PC-9 (cell line): ENCODE measurements at regions not wholly inside any gene's neighbourhood (a gene's known extent, or its start where the extent isn't known, plus 50 kb on each side); places are given as distances from the start of the nearest gene placed in this dataset.

ENCODE experiments used
- BruUV-seq: library from RNA; stranded (reverse); fragments of 400-500 nt; replicated peaks from 2 replicates; lab custom pipeline; 2021; lab: Mats Ljungman, UMichigan
- CTCF ChIA-PET: fragments of 300-600 bp; sonication (Branson Sonifier 250); formaldehyde crosslinking; loops from one replicate; lab custom pipeline; 2022; ENCODE audit warnings: antibody characterized with exemption; lab: Charles Lee
- POLR2A ChIA-PET: fragments of 300-600 bp; sonication (Branson Sonifier 250); formaldehyde crosslinking; loops from one replicate; lab custom pipeline; 2022; ENCODE audit warnings: antibody characterized with exemption; ENCODE audit not compliant: unreplicated experiment; lab: Charles Lee
- DNase-seq, 2 experiments: peaks; one replicate each; pipeline versions ENCODE4 v3.0.0 to v3.0.0-alpha.2; 2015 to 2022; ENCODE audit warnings: mixed read lengths in 1 of 2
- H2AFZ ChIP-seq: fragments of 200-600 bp; sonication (generic); 2 replicates; pipeline ENCODE4 v1.8.1; 2017; ENCODE audit warnings: antibody characterized with exemption
- H3F3A ChIP-seq: fragments of 200-600 bp; sonication (generic); 2 replicates; pipeline ENCODE4 v1.8.1; 2017; ENCODE audit warnings: antibody characterized with exemption, mild to moderate bottlenecking, low read depth; ENCODE audit not compliant: insufficient read depth
- H3K27ac ChIP-seq: fragments of 200-600 bp; sonication (generic); 2 replicates; pipeline ENCODE4 v1.6.1; 2016; ENCODE audit warnings: mixed run types
- H3K27me3 ChIP-seq: fragments of 200-600 bp; sonication (generic); 2 replicates; pipeline ENCODE4 v1.6.1; 2016; ENCODE audit warnings: low read depth, mixed run types; ENCODE audit not compliant: insufficient read depth
- H3K36me3 ChIP-seq: fragments of 200-600 bp; sonication (generic); 2 replicates; pipeline ENCODE4 v1.6.1; 2016; ENCODE audit warnings: low read depth, mixed run types
- H3K4me1 ChIP-seq: fragments of 200-600 bp; sonication (generic); replicated peaks from 2 replicates; pipeline ENCODE4 v1.6.1; 2016; ENCODE audit warnings: mixed run types; ENCODE audit not compliant: insufficient read depth
- H3K4me2 ChIP-seq: fragments of 200-600 bp; sonication (generic); 2 replicates; pipeline ENCODE4 v1.6.1; 2017; ENCODE audit warnings: mixed run types
- H3K4me3 ChIP-seq: fragments of 200-600 bp; sonication (generic); 2 replicates; pipeline ENCODE4 v1.6.1; 2016; ENCODE audit warnings: mixed run types
- H3K79me2 ChIP-seq: fragments of 200-600 bp; sonication (generic); 2 replicates; pipeline ENCODE4 v1.6.1; 2017; ENCODE audit warnings: low read depth, mixed run types
- H3K9me2 ChIP-seq: fragments of 200-600 bp; sonication (generic); 2 replicates; pipeline ENCODE4 v1.8.1; 2017; ENCODE audit warnings: mild to moderate bottlenecking; ENCODE audit not compliant: insufficient read depth
- H3K9me3 ChIP-seq: fragments of 200-600 bp; sonication (generic); 2 replicates; pipeline ENCODE4 v1.8.1; 2016; ENCODE audit warnings: low read depth; ENCODE audit not compliant: insufficient read depth
- H4K20me1 ChIP-seq: fragments of 200-600 bp; sonication (generic); 2 replicates; pipeline ENCODE4 v1.8.1; 2017; ENCODE audit not compliant: insufficient read depth
- EZH2 ChIP-seq: fragments of 200-600 bp; sonication (generic); IDR thresholded peaks from 2 replicates; pipeline ENCODE4 v1.8.0; 2017; ENCODE audit warnings: antibody characterized with exemption, low read depth
- intact Hi-C: fragments of 100-400 bp; cut with micrococcal nuclease; formaldehyde crosslinking; loops from one replicate; pipeline ENCODE4 v1.10.0; 2022; ENCODE audit not compliant: unreplicated experiment
- TF ChIP-seq, protein P1 (sequence below): fragments of 200-600 bp; sonication (generic); conservative IDR thresholded peaks from 2 replicates; pipeline ENCODE4 v1.6.1; 2017; ENCODE audit warnings: mixed run types, antibody characterized with exemption, mild to moderate bottlenecking, moderate library complexity

DNA sequence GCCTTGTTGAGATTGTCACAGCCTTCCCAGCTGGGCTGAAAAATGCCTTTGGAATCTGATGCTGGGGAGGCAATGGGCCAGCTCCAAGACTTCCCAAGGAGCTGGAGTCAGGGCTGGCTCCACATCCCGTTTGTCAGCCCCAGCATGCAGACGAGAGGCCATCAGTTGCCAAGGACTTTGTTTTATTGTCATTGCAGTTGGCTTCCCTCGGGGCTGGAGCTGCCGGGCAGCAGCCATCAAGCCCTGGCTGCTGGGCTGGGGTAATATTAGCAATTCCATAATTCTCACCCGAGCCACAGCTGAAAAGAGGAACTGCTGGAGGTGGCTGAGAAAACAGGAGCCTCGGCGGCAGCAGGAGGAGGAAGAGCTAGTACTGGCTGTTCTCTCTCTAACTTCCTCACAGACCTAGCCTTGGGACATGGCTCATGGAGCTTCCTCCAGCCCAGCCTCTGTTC lies 182.5 kb downstream of the CDC5L start:
- no peaks in the 10 kb centered on the region for H3F3A ChIP-seq
- H3K27me3 ChIP-seq, result no peaks in the 10 kb centered on the region
- DNase-seq, result no peak
- H3K4me1 ChIP-seq, result no peaks in the 10 kb centered on the region
- TF ChIP-seq, protein P1, sequence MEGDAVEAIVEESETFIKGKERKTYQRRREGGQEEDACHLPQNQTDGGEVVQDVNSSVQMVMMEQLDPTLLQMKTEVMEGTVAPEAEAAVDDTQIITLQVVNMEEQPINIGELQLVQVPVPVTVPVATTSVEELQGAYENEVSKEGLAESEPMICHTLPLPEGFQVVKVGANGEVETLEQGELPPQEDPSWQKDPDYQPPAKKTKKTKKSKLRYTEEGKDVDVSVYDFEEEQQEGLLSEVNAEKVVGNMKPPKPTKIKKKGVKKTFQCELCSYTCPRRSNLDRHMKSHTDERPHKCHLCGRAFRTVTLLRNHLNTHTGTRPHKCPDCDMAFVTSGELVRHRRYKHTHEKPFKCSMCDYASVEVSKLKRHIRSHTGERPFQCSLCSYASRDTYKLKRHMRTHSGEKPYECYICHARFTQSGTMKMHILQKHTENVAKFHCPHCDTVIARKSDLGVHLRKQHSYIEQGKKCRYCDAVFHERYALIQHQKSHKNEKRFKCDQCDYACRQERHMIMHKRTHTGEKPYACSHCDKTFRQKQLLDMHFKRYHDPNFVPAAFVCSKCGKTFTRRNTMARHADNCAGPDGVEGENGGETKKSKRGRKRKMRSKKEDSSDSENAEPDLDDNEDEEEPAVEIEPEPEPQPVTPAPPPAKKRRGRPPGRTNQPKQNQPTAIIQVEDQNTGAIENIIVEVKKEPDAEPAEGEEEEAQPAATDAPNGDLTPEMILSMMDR, result no peak
- no peak for TF ChIP-seq EZH2
- no peak overlapping the region for H3K4me3 ChIP-seq
- no peak overlapping the region for H3K27ac ChIP-seq
- H3K9me3 ChIP-seq, result no peaks in the 10 kb centered on the region
- no peaks in the 10 kb centered on the region for H3K9me2 ChIP-seq
- H3K79me2 ChIP-seq, result no peaks in the 10 kb centered on the region
- H3K4me2 ChIP-seq, result no peak overlapping the region
- BruUV-seq, result no TSS peak
- POLR2A ChIA-PET, result interaction anchor here (0.7 kb wide), 1 partner anchor 10 kb away, joined by 6 read pairs; no protein-coding TSS in a partner anchor
- H3K36me3 ChIP-seq, result no peaks in the 10 kb centered on the region
- no peak overlapping the region for H2AFZ ChIP-seq
- CTCF ChIA-PET, result no interaction called here
- intact Hi-C loops, result no loop called here
- no peaks in the 10 kb centered on the region for H4K20me1 ChIP-seq

DNA sequence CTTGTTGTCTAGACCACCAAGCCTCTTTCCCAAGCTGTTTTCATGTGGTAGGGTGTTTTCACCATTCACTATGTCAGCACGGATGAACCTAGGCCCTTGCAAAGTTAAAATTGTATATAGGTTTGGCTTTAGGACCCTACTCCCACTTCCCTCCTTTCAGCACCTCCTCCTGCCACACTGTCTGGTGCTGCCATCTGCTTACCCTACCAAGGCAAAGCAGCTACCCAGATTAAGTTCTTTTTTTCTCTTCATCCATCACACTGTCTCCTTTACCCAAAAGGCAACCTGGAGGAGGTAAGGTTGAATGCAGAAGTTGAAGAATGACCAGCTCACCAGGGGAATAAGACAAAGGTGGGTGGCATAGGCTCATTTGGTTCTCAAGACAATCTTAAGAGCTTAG lies 184.0 kb downstream of the CDC5L start:
- no peak overlapping the region for H2AFZ ChIP-seq
- H4K20me1 ChIP-seq, result no peaks in the 10 kb centered on the region
- no TSS peak for BruUV-seq
- CTCF ChIA-PET, result interaction anchor here (0.6 kb wide), 1 partner anchor 819 kb away, joined by 3 read pairs; no protein-coding TSS in a partner anchor
- H3K4me1 ChIP-seq, result no peaks in the 10 kb centered on the region
- TF ChIP-seq, protein P1, result no peak
- DNase-seq, result no peak
- no peak overlapping the region for H3K4me2 ChIP-seq
- H3K27ac ChIP-seq, result no peak overlapping the region
- H3K79me2 ChIP-seq, result no peaks in the 10 kb centered on the region
- no peaks in the 10 kb centered on the region for H3K9me3 ChIP-seq
- intact Hi-C loops, result no loop called here
- POLR2A ChIA-PET, result no interaction called here
- H3K9me2 ChIP-seq, result no peaks in the 10 kb centered on the region
- H3F3A ChIP-seq, result no peaks in the 10 kb centered on the region
- no peaks in the 10 kb centered on the region for H3K36me3 ChIP-seq
- H3K4me3 ChIP-seq, result no peak overlapping the region
- H3K27me3 ChIP-seq, result no peaks in the 10 kb centered on the region; the same call in 1 of the 2 replicates

DNA sequence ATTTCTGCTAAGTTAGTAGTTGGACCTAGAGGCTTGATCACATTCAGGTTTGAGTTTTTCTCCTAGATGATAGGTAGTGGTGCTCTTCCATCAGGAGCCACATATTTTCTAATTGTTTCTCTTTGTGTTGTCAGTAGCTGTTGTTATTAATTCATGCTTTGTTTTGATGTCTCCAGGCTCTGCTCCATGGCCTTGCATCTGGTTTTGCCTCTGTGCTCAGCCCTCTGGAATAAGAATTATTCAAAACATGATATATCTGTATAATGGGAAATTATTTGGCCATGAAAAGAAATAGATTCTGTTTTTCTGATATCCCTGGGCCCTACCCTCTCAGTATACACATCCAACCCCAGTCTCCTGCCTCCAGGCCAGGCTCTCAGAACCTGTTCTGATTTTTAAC lies 184.8 kb downstream of the CDC5L start:
- Histone ChIP-seq H2AFZ (no peak overlapping the region), H3K4me3 (no peak overlapping the region), H3K9me2 (no peaks in the 10 kb centered on the region), H3K4me1 (no peaks in the 10 kb centered on the region), H3K27me3 (no peaks in the 10 kb centered on the region; the same call in 1 of the 2 replicates), H3K4me2 (no peak overlapping the region), H3K9me3 (no peaks in the 10 kb centered on the region), H3K36me3 (no peaks in the 10 kb centered on the region), H3F3A (no peaks in the 10 kb centered on the region), H3K27ac (no peak overlapping the region), H4K20me1 (no peaks in the 10 kb centered on the region), H3K79me2 (no peaks in the 10 kb centered on the region)
- ChIA-PET POLR2A (no interaction called here), CTCF (no interaction called here)
- no peak for DNase-seq
- intact Hi-C loops, result no loop called here
- no peak for TF ChIP-seq EZH2
- TF ChIP-seq, protein P1, result no peak
- no TSS peak for BruUV-seq
